ENCODE measurements at regions not wholly inside any gene's neighbourhood (a gene's known extent, or its start where the extent isn't known, plus 50 kb on each side); places are given as distances from the start of the nearest gene placed in this dataset.

- no peak for DNase-seq (ENCODE audit: low spot score)
Measured at GRCh38 chr4:116872308-116872707, 213.1 kb downstream of the TRAM1L1 start.

GRCh38 chr4:116870686-116871085 lies 214.7 kb downstream of the TRAM1L1 start:
- no peak for DNase-seq (ENCODE audit: low spot score)

GRCh38 chr4:116866106-116866505 lies 219.3 kb downstream of the TRAM1L1 start:
- DNase-seq (ENCODE audit: low spot score): no peak

- no peak for DNase-seq (ENCODE audit: low spot score)
Measured at GRCh38 chr4:116862592-116862991, 222.8 kb downstream of the TRAM1L1 start.

GRCh38 chr4:116860891-116861290 lies 224.5 kb downstream of the TRAM1L1 start:
- DNase-seq (ENCODE audit: low spot score): no peak

- no peak for DNase-seq (ENCODE audit: low spot score)
Measured at GRCh38 chr4:116849620-116850019, 235.8 kb downstream of the TRAM1L1 start.

- DNase-seq (ENCODE audit: low spot score): no peak
Measured at GRCh38 chr4:116847616-116848015, 237.8 kb downstream of the TRAM1L1 start.

- DNase-seq (ENCODE audit: low spot score): no peak
Measured at GRCh38 chr4:116839826-116840225, 245.6 kb downstream of the TRAM1L1 start.

- DNase-seq (ENCODE audit: low spot score): no peak
Measured at GRCh38 chr4:116838609-116839008, 246.8 kb downstream of the TRAM1L1 start.

- DNase-seq (ENCODE audit: low spot score): no peak
Measured at GRCh38 chr4:116829187-116829586, 256.2 kb downstream of the TRAM1L1 start.

- no peak for DNase-seq (ENCODE audit: low spot score)
Measured at GRCh38 chr4:116824172-116824571, 261.2 kb downstream of the TRAM1L1 start.

- no peak for DNase-seq (ENCODE audit: low spot score)
Measured at GRCh38 chr4:116811730-116812129, 273.6 kb downstream of the TRAM1L1 start.

- no peak for DNase-seq (ENCODE audit: low spot score)
Measured at GRCh38 chr4:116796022-116796421, 289.4 kb downstream of the TRAM1L1 start.

- no peak for DNase-seq (ENCODE audit: low spot score)
Measured at GRCh38 chr4:116788723-116789122, 296.7 kb downstream of the TRAM1L1 start.

- DNase-seq (ENCODE audit: low spot score): no peak
Measured at GRCh38 chr4:116755051-116755450, 330.3 kb downstream of the TRAM1L1 start.

- no peak for DNase-seq (ENCODE audit: low spot score)
Measured at GRCh38 chr4:116752027-116752426, 333.3 kb downstream of the TRAM1L1 start.

- DNase-seq (ENCODE audit: low spot score): no peak
Measured at GRCh38 chr4:116736756-116737155, 348.6 kb downstream of the TRAM1L1 start.

- no peak for DNase-seq (ENCODE audit: low spot score)
Measured at GRCh38 chr4:116734178-116734577, 351.2 kb downstream of the TRAM1L1 start.

GRCh38 chr4:116733370-116733769 lies 352.0 kb downstream of the TRAM1L1 start:
- no peak for DNase-seq (ENCODE audit: low spot score)

GRCh38 chr4:116726523-116726922 lies 358.9 kb downstream of the TRAM1L1 start:
- DNase-seq (ENCODE audit: low spot score): no peak

- no peak for DNase-seq (ENCODE audit: low spot score)
Measured at GRCh38 chr4:116724249-116724648, 361.1 kb downstream of the TRAM1L1 start.

- DNase-seq (ENCODE audit: low spot score): no peak
Measured at GRCh38 chr4:116705466-116705865, 379.9 kb downstream of the TRAM1L1 start.

GRCh38 chr4:116702949-116703348 lies 382.4 kb downstream of the TRAM1L1 start:
- DNase-seq (ENCODE audit: low spot score): no peak

- DNase-seq (ENCODE audit: low spot score): no peak
Measured at GRCh38 chr4:116688536-116688935, 396.8 kb downstream of the TRAM1L1 start.

GRCh38 chr4:116668190-116668589 lies 417.2 kb downstream of the TRAM1L1 start:
- no peak for DNase-seq (ENCODE audit: low spot score)
